K562 (cell line): ENCODE measurements at regions not wholly inside any gene's neighbourhood (a gene's known extent, or its start where the extent isn't known, plus 50 kb on each side); places are given as distances from the start of the nearest gene placed in this dataset.

ENCODE experiments used
- ATAC-seq: fragments of 200-7000 bp; cut with Tn5 transposase; 3 replicates; pipeline ENCODE4 v1.9.1; 2020; ENCODE audit warnings: moderate library complexity
- BruUV-seq: library from RNA; stranded (reverse); fragments of 400-500 nt; replicated peaks from 2 replicates; lab custom pipeline; 2021; lab: Mats Ljungman, UMichigan
- CTCF ChIA-PET: fragments of 300-600 bp; formaldehyde crosslinking; extraction: SDS; loops from one replicate; lab custom pipeline; 2021; ENCODE audit warnings: low intra/inter-chr PET ratio; lab: Yijun Ruan, JAX
- POLR2A ChIA-PET: fragments of 300-600, 350-650 bp; sonication (Branson Sonifier 250); formaldehyde crosslinking; extraction: SDS; loops from one replicate; lab custom pipeline; 2021; ENCODE audit warnings: antibody characterized with exemption, inconsistent platforms; lab: Yijun Ruan, JAX
- DNase-seq, 4 experiments: peaks; one replicate each; pipeline versions ENCODE4 v3.0.0 to v3.0.0-alpha.2; 2011 to 2018; ENCODE audit warnings: low spot score in 3 of 4, mixed read lengths in 3 of 4; ENCODE audit errors: extremely low read depth in 1 of 4
- FAIRE-seq: peaks from 2 replicates; lab custom pipeline; 2011; peaks lifted over from hg19 to GRCh38; lab: Jason Lieb, UNC
- H2AFZ ChIP-seq: 2 replicates; pipeline ENCODE4 v1.6.0; 2011; ENCODE audit warnings: low read depth, low read length, control low read depth, inconsistent platforms
- H3K27ac ChIP-seq: fragments of 200-600 bp; 3 replicates; pipeline ENCODE4 v1.8.0; 2011; ENCODE audit warnings: low read depth, mild to moderate bottlenecking, control low read depth, inconsistent platforms, low read length, moderate library complexity, mixed read lengths; ENCODE audit errors: extremely low read depth
- H3K27me3 ChIP-seq, 2 experiments: fragments of 300-600 bp in 1 of 2; 2 replicates in 1 of 2; 3 replicates in 1 of 2; pipeline versions ENCODE4 v1.6.0 to v1.8.0; 2011; ENCODE audit warnings: inconsistent platforms in 2 of 2, low read length in 2 of 2, mild to moderate bottlenecking in 1 of 2, mixed read lengths in 1 of 2, moderate library complexity in 1 of 2; ENCODE audit not compliant: control insufficient read depth in 2 of 2, insufficient read depth in 2 of 2
- H3K36me3 ChIP-seq: fragments of 300-600 bp; 3 replicates; pipeline ENCODE4 v1.8.0; 2011; ENCODE audit warnings: mild to moderate bottlenecking, low read length, inconsistent platforms; ENCODE audit not compliant: control insufficient read depth, insufficient read depth
- H3K4me1 ChIP-seq, 2 experiments: fragments of 200-600 bp in 1 of 2; replicated peaks in 1 of 2; 2 replicates in 1 of 2; 3 replicates in 1 of 2; pipeline versions ENCODE4 v1.5.1 to v1.8.0; 2011; ENCODE audit warnings: inconsistent platforms in 2 of 2, low read length in 2 of 2, mild to moderate bottlenecking in 1 of 2, mixed read lengths in 1 of 2, moderate library complexity in 1 of 2; ENCODE audit not compliant: control insufficient read depth in 2 of 2, insufficient read depth in 2 of 2
- H3K4me2 ChIP-seq: 2 replicates; pipeline ENCODE4 v1.6.1; 2011; ENCODE audit warnings: low read length, control low read depth, inconsistent platforms, mixed read lengths; ENCODE audit not compliant: insufficient read depth
- H3K4me3 ChIP-seq: fragments of 200-600 bp; sonication (generic), shearing (Covaris generic); 2 replicates; pipeline ENCODE4 v1.5.1; 2016; ENCODE audit warnings: control low read depth, inconsistent platforms
- H3K79me2 ChIP-seq: fragments of 200-600 bp; 3 replicates; pipeline ENCODE4 v1.8.0; 2011; ENCODE audit warnings: low read length, inconsistent platforms; ENCODE audit not compliant: control insufficient read depth, insufficient read depth
- H3K9ac ChIP-seq, 2 experiments: 2 replicates each; pipeline versions ENCODE4 v1.6.0 to v1.6.1; 2011; ENCODE audit warnings: low read depth in 2 of 2, low read length in 2 of 2, control low read depth in 1 of 2, inconsistent platforms in 1 of 2, mild to moderate bottlenecking in 1 of 2, mixed read lengths in 1 of 2; ENCODE audit not compliant: insufficient read depth in 1 of 2
- H3K9me1 ChIP-seq: one replicate; pipeline ENCODE4 v1.6.0; 2011; ENCODE audit warnings: inconsistent platforms, mild to moderate bottlenecking, low read length, moderate library complexity; ENCODE audit not compliant: control insufficient read depth, insufficient read depth
- H3K9me3 ChIP-seq: replicated peaks from 2 replicates; pipeline ENCODE4 v1.5.1; 2011; ENCODE audit warnings: low read depth, low read length, inconsistent platforms; ENCODE audit not compliant: control insufficient read depth, insufficient read depth
- H4K20me1 ChIP-seq: replicated peaks from 2 replicates; pipeline ENCODE4 v1.6.1; 2011; ENCODE audit warnings: low read length, inconsistent platforms, mixed read lengths; ENCODE audit not compliant: control insufficient read depth, insufficient read depth
- HCFC1 ChIP-seq: IDR thresholded peaks from 2 replicates; pipeline ENCODE4 v1.6.1; 2012; ENCODE audit warnings: low read depth, low read length, improper control_type of control experiment
- MAFK ChIP-seq: IDR thresholded peaks from 2 replicates; pipeline ENCODE4 v1.6.1; 2011; ENCODE audit warnings: low read length, improper control_type of control experiment
- PCBP2 ChIP-seq: fragments of 200-400 bp; formaldehyde crosslinking; IDR thresholded peaks from 2 replicates; pipeline ENCODE4 v1.6.1; 2018; ENCODE audit warnings: low read length, low read depth, mild to moderate bottlenecking, moderate library complexity; ENCODE audit not compliant: poor library complexity, severe bottlenecking
- ZNF121 ChIP-seq: sonication (generic); formaldehyde crosslinking; conservative IDR thresholded peaks from 2 replicates; pipeline ENCODE4 v1.8.0; 2022; ENCODE audit warnings: missing genetic modification reagents
- WGBS: fragments of 100-300 bp; shearing (Covaris generic); methylation state at CpG from one replicate; pipeline ENCODE4 v1.1.6; 2016; ENCODE audit warnings: low coverage, mixed read lengths; ENCODE audit not compliant: insufficient coverage; ENCODE audit errors: missing lambda C conversion rate; 5-methylcytosine and 5-hydroxymethylcytosine counted together
- in situ Hi-C: fragments of 300-500 bp; cut with MboI; formaldehyde crosslinking; loops from 4 replicates; pipeline ENCODE4 v1.15.0; 2018; ENCODE audit warnings: inconsistent platforms, mixed read lengths
- intact Hi-C: fragments of 100-400 bp; cut with micrococcal nuclease; formaldehyde crosslinking; loops from 2 replicates; pipeline ENCODE4 v1.14.2; 2022
- TF ChIP-seq, protein P1 (sequence below), 2 experiments: fragments of 450-650 bp in 1 of 2; sonication (generic) in 1 of 2; formaldehyde crosslinking in 1 of 2; IDR thresholded peaks; 2 replicates each; pipeline versions ENCODE4 v1.7.1 to v1.9.0; 2016 to 2022; ENCODE audit warnings: inconsistent platforms in 1 of 2, mild to moderate bottlenecking in 1 of 2, missing genetic modification reagents in 1 of 2

DNA sequence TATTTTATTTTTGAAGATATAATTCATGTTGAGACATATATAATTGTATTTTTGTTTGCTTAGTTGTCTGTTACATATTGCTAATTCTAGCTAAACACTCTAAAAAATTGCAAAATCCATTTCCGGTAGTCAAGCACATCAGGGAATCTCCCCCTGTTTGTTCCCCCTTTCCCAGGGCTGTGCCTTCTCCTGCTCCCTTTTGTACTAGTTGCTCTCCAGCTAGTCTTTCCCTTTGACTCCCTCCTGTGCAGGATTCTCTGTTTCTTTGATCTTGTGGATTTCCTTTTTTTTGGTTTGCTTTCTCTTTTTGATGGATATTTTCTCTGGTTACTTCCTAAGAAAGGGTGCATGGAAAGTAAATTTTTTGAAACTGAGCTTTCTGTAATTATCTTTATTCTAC is 188.1 kb upstream of the PLET1 start:
- no peaks in the 10 kb centered on the region for H3K36me3 ChIP-seq
- no peak overlapping the region for H2AFZ ChIP-seq
- no peaks in the 10 kb centered on the region for H3K9me1 ChIP-seq
- no peak overlapping the region for H3K4me2 ChIP-seq
- no peaks in the 10 kb centered on the region for H4K20me1 ChIP-seq
- ChIA-PET POLR2A (no interaction called here), CTCF (no interaction called here)
- in situ Hi-C loops: no loop called here
- H3K9me3 ChIP-seq: no peaks in the 10 kb centered on the region
- H3K27me3 ChIP-seq: no peaks in the 10 kb centered on the region
- no peak for ATAC-seq
- H3K4me3 ChIP-seq: no peak overlapping the region
- FAIRE-seq: no peak
- no peak overlapping the region for H3K9ac ChIP-seq
- no peak for DNase-seq
- 0% methylated on average over 1 of the region's 1 CpG for WGBS
- intact Hi-C loops: no loop called here
- no peaks in the 10 kb centered on the region for H3K79me2 ChIP-seq
- no TSS peak for BruUV-seq
- no peak overlapping the region for H3K27ac ChIP-seq
- TF ChIP-seq MAFK: no peak
- H3K4me1 ChIP-seq: no peaks in the 10 kb centered on the region

DNA sequence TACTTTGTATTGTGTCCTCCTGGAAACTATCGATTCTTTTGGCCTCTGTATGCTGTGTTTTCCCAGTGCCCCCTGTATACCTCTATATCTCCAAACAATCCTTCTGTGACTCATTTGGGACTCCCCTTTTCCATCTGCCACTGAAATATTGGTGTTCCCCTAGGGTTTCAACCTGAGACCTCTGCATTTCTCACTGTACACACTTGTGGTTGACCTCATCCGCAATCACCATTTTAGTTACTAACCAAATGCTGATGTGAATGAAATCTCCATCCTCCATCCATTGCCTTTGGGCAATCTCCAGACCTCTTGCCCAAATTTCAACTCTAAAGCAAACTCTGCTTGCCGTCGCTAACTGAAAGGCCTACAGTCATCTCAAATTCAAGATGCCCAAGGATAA is 190.6 kb upstream of the PLET1 start:
- Histone ChIP-seq H3K27me3 (no peaks in the 10 kb centered on the region), H3K9ac (no peak overlapping the region), H2AFZ (no peak overlapping the region), H3K4me1 (no peaks in the 10 kb centered on the region), H3K4me2 (no peak overlapping the region), H3K79me2 (no peaks in the 10 kb centered on the region), H3K9me1 (no peaks in the 10 kb centered on the region), H3K9me3 (no peaks in the 10 kb centered on the region), H3K4me3 (no peak overlapping the region), H3K36me3 (no peaks in the 10 kb centered on the region), H4K20me1 (no peaks in the 10 kb centered on the region), H3K27ac (no peak overlapping the region)
- in situ Hi-C loops: no loop called here
- POLR2A ChIA-PET: no interaction called here
- WGBS: 0% methylated on average over 4 of the region's 4 CpGs
- DNase-seq (no peak), FAIRE-seq (no peak), ATAC-seq (no peak)
- no TSS peak for BruUV-seq
- intact Hi-C loops: no loop called here
- CTCF ChIA-PET: no interaction called here
- no peak for TF ChIP-seq HCFC1
- TF ChIP-seq PCBP2: no peak
- TF ChIP-seq, protein P1, sequence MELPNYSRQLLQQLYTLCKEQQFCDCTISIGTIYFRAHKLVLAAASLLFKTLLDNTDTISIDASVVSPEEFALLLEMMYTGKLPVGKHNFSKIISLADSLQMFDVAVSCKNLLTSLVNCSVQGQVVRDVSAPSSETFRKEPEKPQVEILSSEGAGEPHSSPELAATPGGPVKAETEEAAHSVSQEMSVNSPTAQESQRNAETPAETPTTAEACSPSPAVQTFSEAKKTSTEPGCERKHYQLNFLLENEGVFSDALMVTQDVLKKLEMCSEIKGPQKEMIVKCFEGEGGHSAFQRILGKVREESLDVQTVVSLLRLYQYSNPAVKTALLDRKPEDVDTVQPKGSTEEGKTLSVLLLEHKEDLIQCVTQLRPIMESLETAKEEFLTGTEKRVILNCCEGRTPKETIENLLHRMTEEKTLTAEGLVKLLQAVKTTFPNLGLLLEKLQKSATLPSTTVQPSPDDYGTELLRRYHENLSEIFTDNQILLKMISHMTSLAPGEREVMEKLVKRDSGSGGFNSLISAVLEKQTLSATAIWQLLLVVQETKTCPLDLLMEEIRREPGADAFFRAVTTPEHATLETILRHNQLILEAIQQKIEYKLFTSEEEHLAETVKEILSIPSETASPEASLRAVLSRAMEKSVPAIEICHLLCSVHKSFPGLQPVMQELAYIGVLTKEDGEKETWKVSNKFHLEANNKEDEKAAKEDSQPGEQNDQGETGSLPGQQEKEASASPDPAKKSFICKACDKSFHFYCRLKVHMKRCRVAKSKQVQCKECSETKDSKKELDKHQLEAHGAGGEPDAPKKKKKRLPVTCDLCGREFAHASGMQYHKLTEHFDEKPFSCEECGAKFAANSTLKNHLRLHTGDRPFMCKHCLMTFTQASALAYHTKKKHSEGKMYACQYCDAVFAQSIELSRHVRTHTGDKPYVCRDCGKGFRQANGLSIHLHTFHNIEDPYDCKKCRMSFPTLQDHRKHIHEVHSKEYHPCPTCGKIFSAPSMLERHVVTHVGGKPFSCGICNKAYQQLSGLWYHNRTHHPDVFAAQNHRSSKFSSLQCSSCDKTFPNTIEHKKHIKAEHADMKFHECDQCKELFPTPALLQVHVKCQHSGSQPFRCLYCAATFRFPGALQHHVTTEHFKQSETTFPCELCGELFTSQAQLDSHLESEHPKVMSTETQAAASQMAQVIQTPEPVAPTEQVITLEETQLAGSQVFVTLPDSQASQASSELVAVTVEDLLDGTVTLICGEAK (IDR thresholded peaks at IDR 0.05): no peak
- TF ChIP-seq, protein P1 (CRISPR knock-in tag; IDR thresholded peaks at IDR 0.05): no peak
- no peak for TF ChIP-seq ZNF121 (CRISPR knock-in tag)
